ENCODE measurements at regions not wholly inside any gene's neighbourhood (a gene's known extent, or its start where the extent isn't known, plus 50 kb on each side); places are given as distances from the start of the nearest gene placed in this dataset.

GRCh38 chr2:14051401-14051800 lies 581.1 kb upstream of the LRATD1 start:
- no peak for DNase-seq (ENCODE audit: low read depth)
- TF ChIP-seq, protein P1, sequence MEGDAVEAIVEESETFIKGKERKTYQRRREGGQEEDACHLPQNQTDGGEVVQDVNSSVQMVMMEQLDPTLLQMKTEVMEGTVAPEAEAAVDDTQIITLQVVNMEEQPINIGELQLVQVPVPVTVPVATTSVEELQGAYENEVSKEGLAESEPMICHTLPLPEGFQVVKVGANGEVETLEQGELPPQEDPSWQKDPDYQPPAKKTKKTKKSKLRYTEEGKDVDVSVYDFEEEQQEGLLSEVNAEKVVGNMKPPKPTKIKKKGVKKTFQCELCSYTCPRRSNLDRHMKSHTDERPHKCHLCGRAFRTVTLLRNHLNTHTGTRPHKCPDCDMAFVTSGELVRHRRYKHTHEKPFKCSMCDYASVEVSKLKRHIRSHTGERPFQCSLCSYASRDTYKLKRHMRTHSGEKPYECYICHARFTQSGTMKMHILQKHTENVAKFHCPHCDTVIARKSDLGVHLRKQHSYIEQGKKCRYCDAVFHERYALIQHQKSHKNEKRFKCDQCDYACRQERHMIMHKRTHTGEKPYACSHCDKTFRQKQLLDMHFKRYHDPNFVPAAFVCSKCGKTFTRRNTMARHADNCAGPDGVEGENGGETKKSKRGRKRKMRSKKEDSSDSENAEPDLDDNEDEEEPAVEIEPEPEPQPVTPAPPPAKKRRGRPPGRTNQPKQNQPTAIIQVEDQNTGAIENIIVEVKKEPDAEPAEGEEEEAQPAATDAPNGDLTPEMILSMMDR (IDR thresholded peaks at IDR 0.05; ENCODE audit: low read length, missing control alignments) = no peak
- no peak overlapping the region for H3K4me3 ChIP-seq (replicated peaks; ENCODE audit: low read depth, low read length)

DNA sequence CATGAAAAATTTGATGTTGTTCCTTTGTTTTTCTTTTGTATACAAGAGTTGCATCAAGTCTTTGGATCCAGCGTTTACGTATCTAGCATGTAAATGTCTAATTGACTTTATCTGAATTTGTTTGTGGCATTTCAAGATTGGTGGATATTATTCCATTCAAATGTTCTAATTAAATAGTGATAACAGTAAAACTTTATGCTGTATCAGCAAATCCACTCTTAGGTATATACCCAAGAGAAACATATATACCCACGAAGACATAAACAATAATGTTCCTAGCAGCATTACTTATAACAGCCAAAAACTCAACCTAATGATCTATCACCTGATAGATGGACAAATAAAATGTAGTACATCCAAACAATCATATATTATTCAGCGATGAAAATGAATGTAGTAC lies 579.4 kb upstream of the LRATD1 start:
- TF ChIP-seq, protein P1 (IDR thresholded peaks at IDR 0.05; ENCODE audit: low read length, missing control alignments) = no peak
- DNase-seq (ENCODE audit: low read depth) = no peak
- H3K4me3 ChIP-seq (replicated peaks; ENCODE audit: low read depth, low read length) = no peak overlapping the region

DNA sequence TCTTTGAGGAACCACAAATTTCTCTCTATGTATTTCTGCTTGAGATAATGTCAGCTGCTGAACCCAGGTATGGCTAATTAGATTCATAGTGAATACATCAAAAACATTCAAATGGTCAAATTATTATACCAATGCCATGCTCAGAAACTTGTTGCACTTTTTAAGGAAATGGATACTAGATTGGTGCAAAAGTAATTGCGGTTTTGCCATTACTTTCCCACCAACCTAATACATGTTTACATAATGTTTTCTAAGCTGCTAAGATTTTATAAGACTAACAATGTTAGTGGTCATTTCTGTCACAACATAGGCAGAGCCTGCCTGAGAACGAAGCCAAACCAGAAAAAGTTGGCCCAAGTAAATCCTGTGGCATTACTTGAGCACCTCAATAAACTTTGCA lies 568.2 kb upstream of the LRATD1 start:
- DNase-seq (ENCODE audit: low read depth) = no peak
- TF ChIP-seq, protein P1 (IDR thresholded peaks at IDR 0.05; ENCODE audit: low read length, missing control alignments) = no peak
- no peak overlapping the region for H3K4me3 ChIP-seq (replicated peaks; ENCODE audit: low read depth, low read length)

DNA sequence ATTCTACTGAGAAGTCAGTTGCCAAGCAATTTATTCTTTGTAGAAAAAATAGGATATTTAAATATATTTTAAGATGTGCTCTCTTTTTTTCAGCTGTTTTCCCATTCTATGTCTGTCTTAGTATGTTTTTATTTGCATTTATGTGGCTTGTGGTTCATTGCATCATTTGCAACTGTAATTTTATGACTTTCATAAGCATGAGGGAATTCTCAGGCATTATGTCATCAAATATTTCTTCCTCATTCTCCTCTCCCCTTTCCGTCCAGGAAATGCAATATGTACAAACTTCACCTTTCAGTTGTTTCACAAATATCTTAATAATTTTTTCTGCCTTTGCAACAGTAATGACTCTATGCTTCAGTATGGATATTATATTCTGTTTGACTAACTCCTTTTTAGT lies 560.2 kb upstream of the LRATD1 start:
- no peak overlapping the region for H3K4me3 ChIP-seq (replicated peaks; ENCODE audit: low read depth, low read length)
- peak; percentile 0 for DNase-seq (ENCODE audit: low read depth)
- TF ChIP-seq, protein P1 (IDR thresholded peaks at IDR 0.05; ENCODE audit: low read length, missing control alignments) = no peak

DNA sequence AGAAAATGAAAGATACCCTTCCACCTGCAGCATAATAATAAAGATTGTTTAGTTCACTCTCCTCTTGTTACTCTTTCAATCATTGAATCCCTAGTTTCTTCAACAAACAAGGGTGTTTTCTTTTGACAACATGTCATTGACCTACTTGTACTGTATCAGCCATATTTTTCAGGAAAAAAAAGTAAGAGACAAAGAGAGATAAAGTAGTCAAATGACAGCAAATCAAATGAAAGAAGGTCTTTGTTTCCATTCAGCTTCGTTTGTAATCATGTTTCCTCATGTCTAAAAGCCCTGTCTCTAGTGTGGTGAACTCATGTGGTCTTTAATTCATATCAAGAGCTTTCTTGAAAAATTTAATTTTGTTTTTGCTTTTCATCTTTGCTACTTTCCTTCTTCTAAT lies 557.8 kb upstream of the LRATD1 start:
- TF ChIP-seq, protein P1 (IDR thresholded peaks at IDR 0.05; ENCODE audit: low read length, missing control alignments) = no peak
- DNase-seq (ENCODE audit: low read depth) = no peak
- H3K4me3 ChIP-seq (replicated peaks; ENCODE audit: low read depth, low read length) = no peak overlapping the region

DNA sequence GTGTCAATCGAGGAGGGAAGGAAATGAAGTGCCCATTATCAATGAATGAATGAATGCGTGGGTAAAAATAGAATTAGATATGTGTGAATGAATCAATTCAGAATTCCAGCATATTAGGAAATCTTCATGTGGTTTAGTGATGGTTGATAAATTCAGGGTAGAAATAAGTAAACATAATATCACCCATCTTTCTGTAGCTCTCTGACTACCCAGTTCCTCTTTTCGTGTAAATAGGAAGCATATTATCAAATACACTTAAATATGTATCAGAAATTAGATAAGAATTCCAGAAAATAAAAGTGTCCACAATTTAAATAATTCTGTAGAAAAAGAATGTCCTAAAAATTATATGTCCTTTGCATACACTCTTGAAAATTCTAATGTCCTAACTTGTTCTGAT lies 552.9 kb upstream of the LRATD1 start:
- DNase-seq (ENCODE audit: low read depth) = no peak
- TF ChIP-seq, protein P1 (IDR thresholded peaks at IDR 0.05; ENCODE audit: low read length, missing control alignments) = no peak
- H3K4me3 ChIP-seq (replicated peaks; ENCODE audit: low read depth, low read length) = no peak overlapping the region

DNA sequence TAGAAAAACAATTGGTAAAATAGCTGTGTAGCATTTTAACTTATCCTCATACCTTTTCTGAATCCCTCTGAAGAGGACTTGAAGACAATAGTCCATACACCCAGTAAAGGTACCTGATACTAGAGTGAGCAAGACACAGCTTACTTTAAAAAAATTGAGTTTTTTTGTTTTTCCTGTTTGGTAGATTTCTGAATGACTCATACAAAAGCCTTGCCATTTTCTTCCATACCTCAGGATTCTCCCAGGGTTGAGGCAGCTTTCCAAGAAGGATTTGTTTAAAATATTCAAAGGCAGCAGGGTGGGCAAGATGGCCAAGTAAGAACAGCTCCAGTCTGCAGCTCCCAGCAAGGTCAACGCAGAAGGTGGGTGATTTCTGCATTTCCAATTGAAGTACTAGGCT lies 551.0 kb upstream of the LRATD1 start:
- DNase-seq (ENCODE audit: low read depth) = no peak
- H3K4me3 ChIP-seq (replicated peaks; ENCODE audit: low read depth, low read length) = no peak overlapping the region
- TF ChIP-seq, protein P1 (IDR thresholded peaks at IDR 0.05; ENCODE audit: low read length, missing control alignments) = no peak
